Thyroid gland (tissue), 4 donors: ENCODE measurements at regions not wholly inside any gene's neighbourhood (a gene's known extent, or its start where the extent isn't known, plus 50 kb on each side); places are given as distances from the start of the nearest gene placed in this dataset.

Source experiments
- DNase-seq, 2 donors: peaks; one replicate each; pipeline ENCODE4 v3.0.0-alpha.2; 2019
- H3K27ac ChIP-seq, 3 donors: fragments of 200-600 bp; sonication (generic); 1 replicate in 2 of 3; 2 replicates in 1 of 3; pipeline ENCODE4 v1.5.1; 2016 to 2019; ENCODE audit warnings: mild to moderate bottlenecking in 1 of 3, moderate library complexity in 1 of 3
- H3K27me3 ChIP-seq: fragments of 200-600 bp; sonication (generic); one replicate; pipeline ENCODE4 v1.5.1; 2019
- H3K36me3 ChIP-seq, 2 donors: fragments of 200-600 bp; sonication (generic); one replicate each; pipeline ENCODE4 v1.5.1; 2016 to 2019
- H3K4me1 ChIP-seq, 2 donors: fragments of 200-600 bp; sonication (generic); one replicate each; pipeline ENCODE4 v1.5.1; 2017 to 2019
- H3K4me3 ChIP-seq, 3 donors: fragments of 200-600 bp; sonication (generic); replicated peaks in 1 of 3; 1 replicate in 2 of 3; 2 replicates in 1 of 3; pipeline ENCODE4 v1.5.1; 2016; ENCODE audit warnings: mild to moderate bottlenecking in 1 of 3
- H3K9me3 ChIP-seq: fragments of 200-600 bp; sonication (generic); one replicate; pipeline ENCODE4 v1.5.1; 2017
- POLR2A ChIP-seq, 2 donors: fragments of 450-650 bp; IDR thresholded peaks; one replicate each; pipeline ENCODE4 v1.6.1; 2017; ENCODE audit warnings: antibody characterized with exemption in 2 of 2, mild to moderate bottlenecking in 2 of 2, moderate library complexity in 1 of 2
- WGBS, 2 donors: methylation state at CpG; one replicate each; pipeline ENCODE4 v1.1.5; 2017; 5-methylcytosine and 5-hydroxymethylcytosine counted together
- intact Hi-C: fragments of 100-400 bp; cut with DNase I; formaldehyde crosslinking; loops from one replicate; pipeline ENCODE4 v1.15.1; 2023
- TF ChIP-seq, protein P1 (sequence below), 6 experiments: fragments of 200-600 bp in 3 of 6; fragments of 450-650 bp in 3 of 6; sonication (generic) in 3 of 6; IDR thresholded peaks; one replicate each; pipeline ENCODE4 v1.5.1; 2016 to 2019; ENCODE audit warnings: antibody characterized with exemption in 6 of 6, mild to moderate bottlenecking in 2 of 6, inconsistent platforms in 1 of 6, moderate library complexity in 1 of 6

DNA sequence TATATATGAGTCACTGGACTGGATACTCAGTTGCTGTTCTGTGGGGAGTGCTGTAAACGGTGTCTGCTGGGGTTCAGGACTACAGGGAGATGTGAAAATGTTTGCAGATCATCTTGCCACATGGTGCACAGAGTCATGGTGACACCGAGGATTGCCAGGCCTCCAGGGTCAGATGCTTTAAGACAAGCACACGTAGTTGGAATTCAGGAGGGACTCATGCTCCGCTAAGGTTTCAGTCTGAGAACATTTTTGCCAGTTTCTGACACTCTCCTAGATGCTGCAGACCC, 211.3 kb downstream of the CXCL12 start:
- no peak for DNase-seq
- 77 to 90% methylated on average over 4 of the region's 4 CpGs for WGBS, 2 donors
- Histone ChIP-seq H3K27ac (no peak overlapping the region), H3K27me3 (no peaks in the 10 kb centered on the region), H3K9me3 (no peaks in the 10 kb centered on the region), H3K4me3 (no peak overlapping the region), H3K4me1 (peaks cover 0 to 10% of the 10 kb centered on the region in 2 donors), H3K36me3 (no peaks in the 10 kb centered on the region)
- intact Hi-C loops, result no loop called here
- TF ChIP-seq, protein P1, sequence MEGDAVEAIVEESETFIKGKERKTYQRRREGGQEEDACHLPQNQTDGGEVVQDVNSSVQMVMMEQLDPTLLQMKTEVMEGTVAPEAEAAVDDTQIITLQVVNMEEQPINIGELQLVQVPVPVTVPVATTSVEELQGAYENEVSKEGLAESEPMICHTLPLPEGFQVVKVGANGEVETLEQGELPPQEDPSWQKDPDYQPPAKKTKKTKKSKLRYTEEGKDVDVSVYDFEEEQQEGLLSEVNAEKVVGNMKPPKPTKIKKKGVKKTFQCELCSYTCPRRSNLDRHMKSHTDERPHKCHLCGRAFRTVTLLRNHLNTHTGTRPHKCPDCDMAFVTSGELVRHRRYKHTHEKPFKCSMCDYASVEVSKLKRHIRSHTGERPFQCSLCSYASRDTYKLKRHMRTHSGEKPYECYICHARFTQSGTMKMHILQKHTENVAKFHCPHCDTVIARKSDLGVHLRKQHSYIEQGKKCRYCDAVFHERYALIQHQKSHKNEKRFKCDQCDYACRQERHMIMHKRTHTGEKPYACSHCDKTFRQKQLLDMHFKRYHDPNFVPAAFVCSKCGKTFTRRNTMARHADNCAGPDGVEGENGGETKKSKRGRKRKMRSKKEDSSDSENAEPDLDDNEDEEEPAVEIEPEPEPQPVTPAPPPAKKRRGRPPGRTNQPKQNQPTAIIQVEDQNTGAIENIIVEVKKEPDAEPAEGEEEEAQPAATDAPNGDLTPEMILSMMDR (IDR thresholded peaks at IDR 0.05), result no peak
- no peak for TF ChIP-seq POLR2A (IDR thresholded peaks at IDR 0.05)

DNA sequence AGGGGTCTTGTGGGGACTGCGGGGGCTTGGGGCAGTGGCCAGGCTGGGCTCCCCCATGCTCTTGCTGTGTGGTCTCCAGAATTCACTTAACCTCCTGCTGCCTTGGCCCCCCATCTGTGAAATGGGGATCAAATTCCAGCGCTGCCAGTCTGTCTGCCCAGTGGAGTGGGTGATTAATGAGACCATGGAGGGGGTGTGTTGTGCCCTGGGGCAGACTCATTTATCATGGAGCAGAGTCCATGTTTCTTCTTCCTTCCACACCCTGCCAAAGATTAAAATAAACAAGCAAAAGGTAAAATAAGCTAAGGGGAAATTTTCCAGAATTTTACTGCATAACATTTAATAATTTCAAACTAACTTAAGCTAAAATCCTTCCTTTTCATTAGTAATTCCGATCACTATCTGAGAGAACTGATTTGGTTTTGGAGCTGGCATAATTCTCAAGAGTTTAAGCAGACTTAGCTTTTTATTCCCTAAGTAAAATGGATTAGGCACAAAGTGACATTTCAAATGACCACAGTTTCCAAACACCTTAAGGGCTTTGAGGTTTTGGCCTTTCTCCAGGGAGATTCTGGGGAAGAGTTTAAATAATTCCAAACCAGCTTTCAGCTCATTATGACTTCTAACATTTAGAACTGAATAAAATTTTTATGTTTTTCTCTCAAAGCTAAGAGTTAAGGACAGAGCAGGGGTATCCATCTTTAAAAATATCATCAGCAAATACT, 211.9 kb downstream of the CXCL12 start:
- H3K4me3 ChIP-seq, result no peak overlapping the region
- H3K9me3 ChIP-seq, result no peaks in the 10 kb centered on the region
- H3K27me3 ChIP-seq, result no peaks in the 10 kb centered on the region
- H3K36me3 ChIP-seq, result no peaks in the 10 kb centered on the region
- peaks cover 0 to 10% of the 10 kb centered on the region in 2 donors for H3K4me1 ChIP-seq
- H3K27ac ChIP-seq, result no peak overlapping the region
- DNase-seq, result no peak
- intact Hi-C loops, result no loop called here
- WGBS, 2 donors, result 83 to 84% methylated on average over 3 of the region's 3 CpGs
- TF ChIP-seq POLR2A (IDR thresholded peaks at IDR 0.05), result no peak
- TF ChIP-seq, protein P1 (IDR thresholded peaks at IDR 0.05), result no peak

DNA sequence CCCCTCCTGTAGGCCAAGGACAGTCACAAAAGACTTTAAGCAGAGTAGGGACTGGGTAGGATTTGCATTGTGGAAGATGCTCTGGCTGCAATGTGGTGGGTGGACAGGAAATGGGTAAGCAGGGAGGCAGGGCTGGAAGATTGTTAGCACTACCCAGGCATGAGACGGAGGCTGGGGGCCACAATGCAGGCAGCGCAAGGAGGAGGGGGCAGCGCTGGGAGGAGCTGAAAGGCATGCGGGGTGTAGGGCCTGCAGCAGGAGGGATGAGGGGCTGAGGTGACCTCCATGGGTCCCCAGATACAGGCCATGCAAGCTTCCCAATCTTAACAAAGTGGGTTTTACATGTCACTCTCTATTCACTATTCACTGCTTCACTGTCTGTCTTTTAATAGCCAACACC, 213.1 kb downstream of the CXCL12 start:
- DNase-seq, result no peak
- Histone ChIP-seq H3K36me3 (no peaks in the 10 kb centered on the region), H3K27me3 (no peaks in the 10 kb centered on the region), H3K4me1 (peaks cover 0 to 10% of the 10 kb centered on the region in 2 donors), H3K27ac (no peak overlapping the region), H3K9me3 (no peaks in the 10 kb centered on the region), H3K4me3 (no peak overlapping the region)
- intact Hi-C loops, result no loop called here
- WGBS, 2 donors, result 91 to 97% methylated on average over 4 of the region's 4 CpGs
- TF ChIP-seq, protein P1 (IDR thresholded peaks at IDR 0.05), result no peak
- no peak for TF ChIP-seq POLR2A (IDR thresholded peaks at IDR 0.05)

DNA sequence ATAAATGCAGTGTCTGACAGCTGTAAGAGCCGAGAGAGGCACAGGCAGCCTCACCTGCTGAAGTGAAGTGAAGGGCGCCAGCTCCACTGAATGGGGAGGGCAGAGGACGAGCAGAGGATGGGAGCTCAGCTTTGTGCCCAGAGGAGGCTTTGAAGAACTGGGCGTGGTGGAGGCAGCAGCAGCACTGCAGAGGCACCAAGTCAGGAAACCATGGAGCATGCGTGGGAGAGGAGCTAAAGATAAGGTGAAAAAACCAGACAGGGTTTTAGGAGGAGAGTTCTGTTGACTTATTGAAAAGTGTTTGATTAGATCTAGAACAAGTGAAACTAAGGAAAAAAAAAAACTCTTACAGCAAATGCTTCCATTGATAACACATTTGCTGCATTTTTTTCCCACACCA, 216.4 kb downstream of the CXCL12 start:
- Histone ChIP-seq H3K36me3 (no peaks in the 10 kb centered on the region), H3K4me1 (peaks cover 0 to 10% of the 10 kb centered on the region in 2 donors), H3K27ac (no peak overlapping the region), H3K4me3 (no peak overlapping the region), H3K9me3 (no peaks in the 10 kb centered on the region), H3K27me3 (no peaks in the 10 kb centered on the region)
- 63 to 67% methylated on average over 5 of the region's 5 CpGs for WGBS, 2 donors
- intact Hi-C loops, result no loop called here
- TF ChIP-seq POLR2A (IDR thresholded peaks at IDR 0.05), result no peak
- TF ChIP-seq, protein P1 (IDR thresholded peaks at IDR 0.05), result no peak
- no peak for DNase-seq

DNA sequence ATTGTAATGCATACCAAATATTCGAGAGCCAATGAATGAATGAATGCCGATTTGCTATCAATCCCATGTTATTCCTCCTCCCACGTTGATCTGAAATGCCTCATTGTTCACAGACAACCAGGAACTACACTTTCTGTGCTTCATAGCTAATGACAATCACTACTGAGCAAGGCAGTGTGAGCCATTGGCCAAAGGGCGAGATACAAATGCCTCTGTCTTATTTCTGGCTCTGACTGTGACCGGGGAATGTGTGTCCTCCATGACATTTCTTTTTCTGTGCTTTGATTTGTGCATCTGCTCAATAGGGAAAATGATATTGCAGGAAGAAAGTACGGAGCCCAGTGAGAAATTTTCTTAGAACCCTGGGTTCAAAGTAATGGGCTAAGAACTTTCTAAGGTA, 217.1 kb downstream of the CXCL12 start:
- intact Hi-C loops, result no loop called here
- no peak for TF ChIP-seq POLR2A (IDR thresholded peaks at IDR 0.05)
- TF ChIP-seq, protein P1 (IDR thresholded peaks at IDR 0.05), result no peak
- H3K4me3 ChIP-seq, result no peak overlapping the region
- peaks cover 0 to 4% of the 10 kb centered on the region in 2 donors for H3K4me1 ChIP-seq
- no peak for DNase-seq
- no peaks in the 10 kb centered on the region for H3K27me3 ChIP-seq
- WGBS, 2 donors, result 79 to 87% methylated on average over 6 of the region's 6 CpGs
- no peaks in the 10 kb centered on the region for H3K36me3 ChIP-seq
- no peaks in the 10 kb centered on the region for H3K9me3 ChIP-seq
- H3K27ac ChIP-seq, result no peak overlapping the region
